Fibroblast of lung (primary cell): ENCODE measurements at regions not wholly inside any gene's neighbourhood (a gene's known extent, or its start where the extent isn't known, plus 50 kb on each side); places are given as distances from the start of the nearest gene placed in this dataset.

Experiments
- DNase-seq, 2 donors: peaks; one replicate each; pipeline versions ENCODE4 v3.0.0 to v3.0.0-alpha.2; 2010; ENCODE audit warnings: low read depth in 2 of 2
- H2AFZ ChIP-seq: 2 replicates; pipeline ENCODE4 v1.5.1; 2012; ENCODE audit warnings: low read length, control low read depth, inconsistent platforms
- H3K27ac ChIP-seq: 2 replicates; pipeline ENCODE4 v1.5.1; 2011; ENCODE audit warnings: low read length, control low read depth; ENCODE audit not compliant: insufficient read depth
- H3K27me3 ChIP-seq: 2 replicates; pipeline ENCODE4 v1.5.1; 2011; ENCODE audit warnings: mild to moderate bottlenecking, low read length; ENCODE audit not compliant: control insufficient read depth, insufficient read depth
- H3K36me3 ChIP-seq: 2 replicates; pipeline ENCODE4 v1.5.1; 2011; ENCODE audit warnings: low read length; ENCODE audit not compliant: control insufficient read depth, insufficient read depth
- H3K4me1 ChIP-seq: 2 replicates; pipeline ENCODE4 v1.5.1; 2011; ENCODE audit warnings: low read length; ENCODE audit not compliant: control insufficient read depth, insufficient read depth; ENCODE audit errors: extremely low read depth
- H3K4me2 ChIP-seq: 2 replicates; pipeline ENCODE4 v1.5.1; 2011; ENCODE audit warnings: low read length, control low read depth; ENCODE audit not compliant: insufficient read depth; ENCODE audit errors: extremely low read depth
- H3K4me3 ChIP-seq, 4 experiments: fragments of 200-600 bp in 1 of 4; sonication (generic) in 1 of 4; replicated peaks in 1 of 4; 2 replicates each; pipeline ENCODE4 v1.5.1; 2011 to 2016; ENCODE audit warnings: low read length in 4 of 4, low read depth in 3 of 4, mild to moderate bottlenecking in 3 of 4, control low read depth in 2 of 4, inconsistent platforms in 1 of 4, mixed read lengths in 1 of 4; ENCODE audit not compliant: insufficient read depth in 1 of 4; ENCODE audit errors: control extremely low read depth in 1 of 4
- H3K79me2 ChIP-seq: 2 replicates; pipeline ENCODE4 v1.5.1; 2012; ENCODE audit warnings: mild to moderate bottlenecking, low read length, inconsistent platforms; ENCODE audit not compliant: control insufficient read depth, insufficient read depth
- H3K9ac ChIP-seq: 2 replicates; pipeline ENCODE4 v1.5.1; 2011; ENCODE audit warnings: mild to moderate bottlenecking, low read length, control low read depth; ENCODE audit not compliant: insufficient read depth
- H3K9me3 ChIP-seq: 2 replicates; pipeline ENCODE4 v1.5.1; 2012; ENCODE audit warnings: low read depth, low read length; ENCODE audit not compliant: control insufficient read depth, insufficient read depth
- H4K20me1 ChIP-seq: 2 replicates; pipeline ENCODE4 v1.5.1; 2011; ENCODE audit warnings: low read length; ENCODE audit not compliant: control insufficient read depth, insufficient read depth; ENCODE audit errors: extremely low read depth
- EZH2 ChIP-seq: IDR thresholded peaks from 2 replicates; pipeline ENCODE4 v1.5.1; 2012; ENCODE audit warnings: low read length, control low read depth, mild to moderate bottlenecking; ENCODE audit errors: missing control alignments
- TF ChIP-seq, protein P1 (sequence below), 2 donors: IDR thresholded peaks in 1 of 2; conservative IDR thresholded peaks in 1 of 2; 1 replicate in 1 of 2; 2 replicates in 1 of 2; pipeline ENCODE4 v1.5.1; 2011 to 2012; ENCODE audit warnings: low read length in 2 of 2, control low read depth in 1 of 2, inconsistent platforms in 1 of 2, low read depth in 1 of 2, mild to moderate bottlenecking in 1 of 2

DNA sequence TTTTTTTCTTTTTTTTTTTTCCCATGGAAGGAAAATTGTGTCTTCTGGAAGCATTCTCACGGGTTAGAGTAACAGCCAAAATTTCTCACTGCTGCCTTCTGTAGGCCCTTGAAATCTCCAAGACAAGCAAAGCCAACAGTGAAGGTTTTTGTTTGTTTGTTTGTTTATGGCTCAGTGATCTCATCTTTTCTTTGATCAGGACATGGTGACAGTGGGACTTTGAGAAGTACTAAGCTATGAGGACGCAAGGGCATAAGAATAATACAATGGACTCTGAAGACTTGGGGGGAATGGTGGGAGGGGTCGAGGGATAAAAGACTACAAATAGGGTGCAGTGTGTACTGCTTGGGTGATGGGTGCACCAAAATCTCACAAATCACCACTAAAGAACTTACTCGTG is 419.4 kb downstream of the PTPRC start:
- DNase-seq = no peak
- Histone ChIP-seq H2AFZ (no peak overlapping the region), H3K27ac (no peak overlapping the region), H3K36me3 (no peaks in the 10 kb centered on the region), H3K4me3 (no peak overlapping the region), H3K9me3 (no peaks in the 10 kb centered on the region), H4K20me1 (no peaks in the 10 kb centered on the region), H3K27me3 (no peaks in the 10 kb centered on the region), H3K4me2 (no peak overlapping the region), H3K79me2 (no peaks in the 10 kb centered on the region), H3K4me1 (no peaks in the 10 kb centered on the region), H3K9ac (no peak overlapping the region)
- TF ChIP-seq, protein P1, sequence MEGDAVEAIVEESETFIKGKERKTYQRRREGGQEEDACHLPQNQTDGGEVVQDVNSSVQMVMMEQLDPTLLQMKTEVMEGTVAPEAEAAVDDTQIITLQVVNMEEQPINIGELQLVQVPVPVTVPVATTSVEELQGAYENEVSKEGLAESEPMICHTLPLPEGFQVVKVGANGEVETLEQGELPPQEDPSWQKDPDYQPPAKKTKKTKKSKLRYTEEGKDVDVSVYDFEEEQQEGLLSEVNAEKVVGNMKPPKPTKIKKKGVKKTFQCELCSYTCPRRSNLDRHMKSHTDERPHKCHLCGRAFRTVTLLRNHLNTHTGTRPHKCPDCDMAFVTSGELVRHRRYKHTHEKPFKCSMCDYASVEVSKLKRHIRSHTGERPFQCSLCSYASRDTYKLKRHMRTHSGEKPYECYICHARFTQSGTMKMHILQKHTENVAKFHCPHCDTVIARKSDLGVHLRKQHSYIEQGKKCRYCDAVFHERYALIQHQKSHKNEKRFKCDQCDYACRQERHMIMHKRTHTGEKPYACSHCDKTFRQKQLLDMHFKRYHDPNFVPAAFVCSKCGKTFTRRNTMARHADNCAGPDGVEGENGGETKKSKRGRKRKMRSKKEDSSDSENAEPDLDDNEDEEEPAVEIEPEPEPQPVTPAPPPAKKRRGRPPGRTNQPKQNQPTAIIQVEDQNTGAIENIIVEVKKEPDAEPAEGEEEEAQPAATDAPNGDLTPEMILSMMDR (conservative IDR thresholded peaks at IDR 0.05 in 1 of 2, IDR thresholded peaks at IDR 0.05 in 1 of 2; ENCODE audit: low read depth in 1 of 2, low read length in 2 of 2) = no peak
- TF ChIP-seq EZH2 = no peak

DNA sequence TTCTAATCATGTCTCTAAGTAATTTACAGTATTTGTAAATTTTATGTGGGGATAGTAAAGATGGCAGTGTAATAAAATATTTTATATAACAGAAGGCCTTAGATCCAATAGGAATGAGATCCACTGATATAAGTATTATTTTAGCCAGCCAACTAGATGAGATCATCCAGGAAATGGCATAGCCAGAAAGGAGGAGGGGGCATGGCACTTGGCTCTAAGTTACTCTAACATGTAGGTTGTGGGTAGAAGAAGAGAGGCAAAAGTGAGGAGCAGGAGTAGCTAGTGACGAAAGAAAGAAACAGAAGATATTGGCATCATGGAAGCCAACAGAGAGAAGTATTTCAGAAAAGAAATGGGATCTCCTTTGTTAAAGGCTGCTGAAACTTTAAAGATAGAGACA is 426.1 kb downstream of the PTPRC start:
- H3K4me3 ChIP-seq = no peak overlapping the region
- H3K27me3 ChIP-seq = no peaks in the 10 kb centered on the region
- no peaks in the 10 kb centered on the region for H3K4me1 ChIP-seq
- no peaks in the 10 kb centered on the region for H3K9me3 ChIP-seq
- H4K20me1 ChIP-seq = no peaks in the 10 kb centered on the region
- H2AFZ ChIP-seq = no peak overlapping the region
- no peaks in the 10 kb centered on the region for H3K36me3 ChIP-seq
- H3K79me2 ChIP-seq = no peaks in the 10 kb centered on the region
- peak in 1 of 2 donors; percentile 19 for DNase-seq
- no peak overlapping the region for H3K27ac ChIP-seq
- H3K9ac ChIP-seq = no peak overlapping the region
- no peak overlapping the region for H3K4me2 ChIP-seq
- TF ChIP-seq, protein P1 (conservative IDR thresholded peaks at IDR 0.05 in 1 of 2, IDR thresholded peaks at IDR 0.05 in 1 of 2; ENCODE audit: low read depth in 1 of 2, low read length in 2 of 2) = no peak
- TF ChIP-seq EZH2 = no peak

DNA sequence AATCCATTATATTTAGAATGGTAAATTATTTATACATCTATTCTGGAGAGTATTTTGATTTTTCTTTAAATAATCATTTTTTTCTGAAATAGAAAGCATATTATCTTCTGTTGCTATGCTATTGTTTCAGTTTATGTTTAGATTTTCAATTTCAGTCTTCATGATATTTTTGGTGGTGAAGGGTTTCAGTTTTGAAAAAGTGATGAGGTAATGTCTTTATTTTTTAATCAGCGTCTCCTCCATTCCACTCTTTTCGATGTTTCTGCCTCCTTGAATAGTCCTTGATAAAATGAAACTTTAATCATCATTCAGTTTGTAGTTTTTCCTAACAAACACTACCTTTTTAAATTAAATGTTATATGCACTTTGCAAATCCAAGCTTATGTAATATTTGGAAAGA is 428.6 kb downstream of the PTPRC start:
- Histone ChIP-seq H3K79me2 (no peaks in the 10 kb centered on the region), H3K9ac (no peak overlapping the region), H3K36me3 (no peaks in the 10 kb centered on the region), H3K4me2 (no peak overlapping the region), H3K4me3 (no peak overlapping the region), H3K9me3 (no peaks in the 10 kb centered on the region), H2AFZ (no peak overlapping the region), H3K27me3 (no peaks in the 10 kb centered on the region), H3K27ac (no peak overlapping the region), H4K20me1 (no peaks in the 10 kb centered on the region), H3K4me1 (no peaks in the 10 kb centered on the region)
- DNase-seq = no peak
- TF ChIP-seq EZH2 = no peak
- TF ChIP-seq, protein P1 (conservative IDR thresholded peaks at IDR 0.05 in 1 of 2, IDR thresholded peaks at IDR 0.05 in 1 of 2; ENCODE audit: low read depth in 1 of 2, low read length in 2 of 2) = no peak
